Fibroblast of lung (primary cell): ENCODE measurements at regions not wholly inside any gene's neighbourhood (a gene's known extent, or its start where the extent isn't known, plus 50 kb on each side); places are given as distances from the start of the nearest gene placed in this dataset.

Source experiments
- EZH2 ChIP-seq: IDR thresholded peaks from 2 replicates; pipeline ENCODE4 v1.5.1; 2012; ENCODE audit warnings: low read length, control low read depth, mild to moderate bottlenecking; ENCODE audit errors: missing control alignments
- TF ChIP-seq, protein P1 (sequence below), 2 donors: IDR thresholded peaks in 1 of 2; conservative IDR thresholded peaks in 1 of 2; 1 replicate in 1 of 2; 2 replicates in 1 of 2; pipeline ENCODE4 v1.5.1; 2011 to 2012; ENCODE audit warnings: low read length in 2 of 2, control low read depth in 1 of 2, inconsistent platforms in 1 of 2, low read depth in 1 of 2, mild to moderate bottlenecking in 1 of 2

DNA sequence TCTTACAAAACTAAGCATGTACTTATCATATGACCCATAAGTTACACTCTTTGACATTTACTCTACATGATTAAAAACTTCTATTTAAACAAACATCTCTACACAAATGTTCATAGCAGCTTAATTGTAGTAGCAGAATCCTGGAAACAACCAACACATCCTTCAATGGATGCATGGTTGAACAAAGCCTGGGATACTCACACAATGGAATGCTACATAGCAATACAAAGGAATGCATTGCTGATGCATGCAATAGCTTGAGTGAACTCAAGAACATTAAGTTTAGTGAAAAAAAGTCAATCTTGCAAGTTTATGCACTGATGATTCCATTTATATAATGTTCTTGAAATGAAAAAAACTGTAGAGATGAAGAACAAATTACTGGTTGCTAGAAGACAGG is 686.9 kb downstream of the LRRIQ3 start:
- TF ChIP-seq, protein P1, sequence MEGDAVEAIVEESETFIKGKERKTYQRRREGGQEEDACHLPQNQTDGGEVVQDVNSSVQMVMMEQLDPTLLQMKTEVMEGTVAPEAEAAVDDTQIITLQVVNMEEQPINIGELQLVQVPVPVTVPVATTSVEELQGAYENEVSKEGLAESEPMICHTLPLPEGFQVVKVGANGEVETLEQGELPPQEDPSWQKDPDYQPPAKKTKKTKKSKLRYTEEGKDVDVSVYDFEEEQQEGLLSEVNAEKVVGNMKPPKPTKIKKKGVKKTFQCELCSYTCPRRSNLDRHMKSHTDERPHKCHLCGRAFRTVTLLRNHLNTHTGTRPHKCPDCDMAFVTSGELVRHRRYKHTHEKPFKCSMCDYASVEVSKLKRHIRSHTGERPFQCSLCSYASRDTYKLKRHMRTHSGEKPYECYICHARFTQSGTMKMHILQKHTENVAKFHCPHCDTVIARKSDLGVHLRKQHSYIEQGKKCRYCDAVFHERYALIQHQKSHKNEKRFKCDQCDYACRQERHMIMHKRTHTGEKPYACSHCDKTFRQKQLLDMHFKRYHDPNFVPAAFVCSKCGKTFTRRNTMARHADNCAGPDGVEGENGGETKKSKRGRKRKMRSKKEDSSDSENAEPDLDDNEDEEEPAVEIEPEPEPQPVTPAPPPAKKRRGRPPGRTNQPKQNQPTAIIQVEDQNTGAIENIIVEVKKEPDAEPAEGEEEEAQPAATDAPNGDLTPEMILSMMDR (conservative IDR thresholded peaks at IDR 0.05 in 1 of 2, IDR thresholded peaks at IDR 0.05 in 1 of 2; ENCODE audit: low read depth in 1 of 2, low read length in 2 of 2), result no peak
- TF ChIP-seq EZH2, result no peak
